ENCODE measurements at regions not wholly inside any gene's neighbourhood (a gene's known extent, or its start where the extent isn't known, plus 50 kb on each side); places are given as distances from the start of the nearest gene placed in this dataset.

DNA sequence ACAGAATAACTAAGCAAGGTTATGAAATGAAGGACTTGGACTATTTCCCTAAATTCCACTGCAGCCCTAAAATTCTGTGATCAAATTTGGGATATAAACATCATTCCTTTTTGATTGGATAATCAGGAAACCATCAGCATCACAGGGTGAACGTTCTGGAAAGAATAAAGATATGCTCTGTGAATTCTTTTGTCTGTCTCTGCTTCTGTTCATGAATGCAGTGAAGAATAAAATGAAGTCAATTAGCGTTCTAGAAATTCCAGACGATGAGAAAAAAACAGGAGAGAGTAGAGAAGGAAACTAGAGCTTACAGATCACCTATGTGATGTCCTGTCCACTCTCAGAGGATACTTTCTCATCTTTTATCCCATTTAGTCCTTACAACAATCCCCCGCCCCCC is 295.1 kb upstream of the SOX9 start:
- H3K4me3 ChIP-seq (ENCODE audit: low read depth, poor library complexity, severe bottlenecking), result no peak overlapping the region
- no peak for DNase-seq (ENCODE audit: low spot score in 2 of 2)
- WGBS, 2 donors, result 63 to 65% methylated on average over 4 of the region's 4 CpGs
- TF ChIP-seq, protein P1, sequence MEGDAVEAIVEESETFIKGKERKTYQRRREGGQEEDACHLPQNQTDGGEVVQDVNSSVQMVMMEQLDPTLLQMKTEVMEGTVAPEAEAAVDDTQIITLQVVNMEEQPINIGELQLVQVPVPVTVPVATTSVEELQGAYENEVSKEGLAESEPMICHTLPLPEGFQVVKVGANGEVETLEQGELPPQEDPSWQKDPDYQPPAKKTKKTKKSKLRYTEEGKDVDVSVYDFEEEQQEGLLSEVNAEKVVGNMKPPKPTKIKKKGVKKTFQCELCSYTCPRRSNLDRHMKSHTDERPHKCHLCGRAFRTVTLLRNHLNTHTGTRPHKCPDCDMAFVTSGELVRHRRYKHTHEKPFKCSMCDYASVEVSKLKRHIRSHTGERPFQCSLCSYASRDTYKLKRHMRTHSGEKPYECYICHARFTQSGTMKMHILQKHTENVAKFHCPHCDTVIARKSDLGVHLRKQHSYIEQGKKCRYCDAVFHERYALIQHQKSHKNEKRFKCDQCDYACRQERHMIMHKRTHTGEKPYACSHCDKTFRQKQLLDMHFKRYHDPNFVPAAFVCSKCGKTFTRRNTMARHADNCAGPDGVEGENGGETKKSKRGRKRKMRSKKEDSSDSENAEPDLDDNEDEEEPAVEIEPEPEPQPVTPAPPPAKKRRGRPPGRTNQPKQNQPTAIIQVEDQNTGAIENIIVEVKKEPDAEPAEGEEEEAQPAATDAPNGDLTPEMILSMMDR (IDR thresholded peaks at IDR 0.05), result no peak
- no peak for TF ChIP-seq POLR2A (IDR thresholded peaks at IDR 0.05)
- intact Hi-C loops (cut with DNase I; ENCODE audit: low total_unique reads), result no loop called here

DNA sequence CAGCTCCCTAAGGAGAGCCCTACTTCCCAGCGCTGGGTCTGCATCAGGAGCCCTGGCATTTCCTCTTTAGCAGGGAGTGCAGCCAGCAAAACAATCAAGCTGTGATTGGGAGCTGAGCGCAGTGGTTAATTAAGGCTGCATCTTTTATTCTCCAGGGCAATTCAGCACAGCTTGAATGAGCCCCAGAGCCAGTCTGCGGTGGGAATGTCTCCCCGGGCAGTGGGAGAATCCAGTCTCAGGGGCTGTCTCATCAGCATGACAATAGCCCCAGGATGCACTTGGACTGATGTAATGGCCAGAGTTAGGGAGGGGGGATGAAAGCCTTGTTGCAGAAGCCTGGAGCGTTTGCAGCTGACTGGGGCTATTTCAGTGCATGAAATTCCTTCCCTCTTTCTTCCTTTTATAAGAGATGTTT is 292.6 kb upstream of the SOX9 start:
- no peak overlapping the region for H3K4me3 ChIP-seq (ENCODE audit: low read depth, poor library complexity, severe bottlenecking)
- TF ChIP-seq POLR2A (IDR thresholded peaks at IDR 0.05), result no peak
- TF ChIP-seq, protein P1 (IDR thresholded peaks at IDR 0.05), result no peak
- intact Hi-C loops (cut with DNase I; ENCODE audit: low total_unique reads), result no loop called here
- no peak for DNase-seq (ENCODE audit: low spot score in 2 of 2)
- 5 to 10% methylated on average over 5 of the region's 5 CpGs for WGBS, 2 donors

DNA sequence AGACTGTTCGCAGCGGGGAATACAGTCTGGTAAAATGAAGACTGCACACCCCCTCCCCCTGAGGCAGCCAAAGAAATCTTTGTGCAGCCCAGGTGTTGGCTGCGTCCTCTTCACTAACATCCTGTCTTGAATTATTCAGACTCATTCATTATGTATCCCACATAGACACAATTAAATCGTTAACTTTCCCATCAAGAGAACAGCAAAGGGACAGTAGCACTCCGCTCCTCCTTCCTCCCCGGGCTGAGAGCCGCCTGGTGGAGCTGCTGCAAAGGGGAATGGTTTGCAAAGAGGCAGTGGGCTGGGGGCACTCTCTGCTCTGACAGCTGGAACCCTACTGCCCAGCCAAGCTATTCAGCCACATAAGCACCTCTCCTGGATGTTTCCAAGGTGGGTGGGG is 290.0 kb upstream of the SOX9 start:
- 48 to 57% methylated on average over 7 of the region's 7 CpGs for WGBS, 2 donors
- TF ChIP-seq, protein P1 (IDR thresholded peaks at IDR 0.05), result no peak
- no peak for TF ChIP-seq POLR2A (IDR thresholded peaks at IDR 0.05)
- intact Hi-C loops (cut with DNase I; ENCODE audit: low total_unique reads), result no loop called here
- no peak for DNase-seq (ENCODE audit: low spot score in 2 of 2)
- H3K4me3 ChIP-seq (ENCODE audit: low read depth, poor library complexity, severe bottlenecking), result no peak overlapping the region

DNA sequence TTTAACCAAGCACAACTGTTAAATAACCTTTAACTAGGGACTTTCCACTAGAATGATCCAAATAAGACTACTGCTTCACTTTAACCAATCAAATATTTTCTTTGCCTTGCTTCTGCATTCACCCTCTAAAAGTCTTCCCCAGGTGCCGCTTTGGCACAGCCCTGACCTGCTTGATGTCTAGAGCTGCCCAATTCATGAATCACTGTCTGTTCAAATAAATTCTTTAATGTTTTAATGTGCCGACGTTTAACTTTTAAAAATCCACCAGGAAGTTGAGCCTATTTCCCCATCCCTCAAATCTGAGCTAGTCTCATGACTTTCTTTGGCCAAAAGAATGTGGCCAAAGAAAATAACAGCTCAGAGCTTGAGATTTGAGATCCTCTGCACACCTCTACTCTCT is 277.8 kb upstream of the SOX9 start:
- TF ChIP-seq POLR2A (IDR thresholded peaks at IDR 0.05), result no peak
- TF ChIP-seq, protein P1 (IDR thresholded peaks at IDR 0.05), result no peak
- WGBS, 2 donors, result 71 to 94% methylated on average over 3 of the region's 3 CpGs
- no peak overlapping the region for H3K4me3 ChIP-seq (ENCODE audit: low read depth, poor library complexity, severe bottlenecking)
- DNase-seq (ENCODE audit: low spot score in 2 of 2), result no peak
- intact Hi-C loops (cut with DNase I; ENCODE audit: low total_unique reads), result no loop called here

DNA sequence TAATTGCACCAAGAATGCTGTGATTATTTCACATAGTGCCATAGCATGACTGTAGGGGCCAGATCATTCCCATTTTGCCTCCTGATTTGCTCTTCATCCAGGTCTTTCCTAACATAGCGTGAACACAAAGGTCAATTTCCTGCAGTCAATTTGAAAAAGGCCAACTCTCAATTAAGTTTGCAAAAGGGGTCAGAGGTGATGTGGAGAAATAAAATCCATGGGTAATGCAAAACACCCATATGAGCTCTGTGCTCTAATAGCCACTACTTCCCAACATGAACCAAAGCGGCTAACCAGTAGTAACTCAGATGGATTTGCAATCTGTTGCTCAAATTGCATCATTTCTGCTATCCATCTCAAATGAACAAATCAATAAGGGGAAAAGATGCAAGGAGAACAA is 275.5 kb upstream of the SOX9 start:
- WGBS, 2 donors, result 86 to 93% methylated on average over 2 of the region's 2 CpGs
- no peak for DNase-seq (ENCODE audit: low spot score in 2 of 2)
- no peak overlapping the region for H3K4me3 ChIP-seq (ENCODE audit: low read depth, poor library complexity, severe bottlenecking)
- no peak for TF ChIP-seq POLR2A (IDR thresholded peaks at IDR 0.05)
- TF ChIP-seq, protein P1 (IDR thresholded peaks at IDR 0.05), result no peak
- intact Hi-C loops (cut with DNase I; ENCODE audit: low total_unique reads), result no loop called here

DNA sequence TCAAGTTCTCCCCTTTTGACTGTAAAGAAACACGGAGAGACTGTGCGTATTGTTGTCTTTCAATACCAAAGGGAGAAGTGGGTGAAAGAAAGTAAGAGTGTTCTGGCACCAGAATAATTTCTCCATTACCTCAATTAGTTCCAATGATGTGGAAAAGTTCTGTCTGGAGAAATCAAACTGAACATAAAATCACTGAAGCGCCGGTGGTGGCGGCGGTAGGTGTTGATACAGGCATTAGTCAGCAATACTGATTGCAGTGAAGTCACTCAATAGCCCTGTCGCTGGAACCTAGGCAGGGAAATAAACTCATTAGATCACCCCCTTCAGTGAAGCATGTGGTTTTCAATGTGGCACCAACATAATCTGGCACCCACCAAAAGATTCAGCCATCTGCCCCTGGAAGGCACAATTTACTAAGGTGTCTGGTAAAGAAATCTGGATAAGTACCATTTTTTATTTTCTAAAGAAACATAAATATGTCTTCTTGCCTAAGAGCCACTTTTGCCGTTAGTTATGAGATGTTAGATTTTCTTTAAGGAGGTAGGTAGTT is 274.2 kb upstream of the SOX9 start:
- WGBS, 2 donors, result 86 to 89% methylated on average over 8 of the region's 8 CpGs
- intact Hi-C loops (cut with DNase I; ENCODE audit: low total_unique reads), result no loop called here
- no peak overlapping the region for H3K4me3 ChIP-seq (ENCODE audit: low read depth, poor library complexity, severe bottlenecking)
- no peak for TF ChIP-seq POLR2A (IDR thresholded peaks at IDR 0.05)
- TF ChIP-seq, protein P1 (IDR thresholded peaks at IDR 0.05), result no peak
- DNase-seq (ENCODE audit: low spot score in 2 of 2), result no peak
